HEK293 (cell line): ENCODE measurements at regions not wholly inside any gene's neighbourhood (a gene's known extent, or its start where the extent isn't known, plus 50 kb on each side); places are given as distances from the start of the nearest gene placed in this dataset.

ENCODE experiments used
- RBAK ChIP-seq: fragments of 450-650 bp; formaldehyde crosslinking; IDR thresholded peaks from 2 replicates; pipeline ENCODE4 v1.5.1; 2016; ENCODE audit warnings: missing biosample characterization, missing genetic modification characterization
- ZBTB1 ChIP-seq: fragments of 450-650 bp; formaldehyde crosslinking; IDR thresholded peaks from 2 replicates; pipeline ENCODE4 v1.5.1; 2016; ENCODE audit warnings: missing biosample characterization, missing genetic modification characterization
- ZFP3 ChIP-seq: fragments of 450-650 bp; formaldehyde crosslinking; IDR thresholded peaks from 2 replicates; pipeline ENCODE4 v1.5.1; 2016; ENCODE audit warnings: low read depth, missing biosample characterization, missing genetic modification characterization
- ZNF16 ChIP-seq: fragments of 450-650 bp; formaldehyde crosslinking; IDR thresholded peaks from 2 replicates; pipeline ENCODE4 v1.5.1; 2016; ENCODE audit warnings: low read depth, missing biosample characterization, missing genetic modification characterization
- ZNF23 ChIP-seq: fragments of 450-650 bp; formaldehyde crosslinking; IDR thresholded peaks from 2 replicates; pipeline ENCODE4 v1.5.1; 2016; ENCODE audit warnings: missing biosample characterization, missing genetic modification characterization, borderline replicate concordance
- ZNF549 ChIP-seq: fragments of 450-650 bp; IDR thresholded peaks from 2 replicates; pipeline ENCODE4 v1.5.1; 2018; ENCODE audit warnings: missing biosample characterization, missing genetic modification characterization, mild to moderate bottlenecking, inconsistent platforms, moderate library complexity
- TF ChIP-seq, protein P1 (sequence below): fragments of 450-650 bp; formaldehyde crosslinking; IDR thresholded peaks from 2 replicates; pipeline ENCODE4 v1.5.1; 2016; ENCODE audit warnings: missing biosample characterization, missing genetic modification characterization
- TF ChIP-seq, protein P2 (sequence below): fragments of 450-650 bp; formaldehyde crosslinking; IDR thresholded peaks from 2 replicates; pipeline ENCODE4 v1.5.1; 2017; ENCODE audit warnings: missing biosample characterization, missing genetic modification characterization

DNA sequence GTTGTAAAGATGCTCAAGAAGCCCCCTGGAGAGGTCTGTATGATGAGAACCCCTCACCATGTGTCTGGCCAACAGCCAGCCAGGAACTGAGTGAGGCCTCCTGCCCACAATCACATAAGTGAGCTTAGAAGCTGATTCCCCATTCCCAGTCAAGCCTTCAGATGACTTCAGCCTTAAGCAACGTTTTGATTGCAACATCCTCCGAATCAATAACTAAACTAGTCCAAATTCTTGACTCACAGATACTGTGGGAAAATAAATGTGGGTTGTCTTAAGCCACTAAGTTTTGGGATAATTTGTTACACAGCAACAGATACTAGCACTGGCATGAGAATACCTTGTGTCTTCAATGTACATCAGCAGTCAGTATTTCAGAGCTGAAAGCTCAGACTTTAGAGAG lies 54.5 kb upstream of the HS3ST4 start:
- TF ChIP-seq, protein P1, sequence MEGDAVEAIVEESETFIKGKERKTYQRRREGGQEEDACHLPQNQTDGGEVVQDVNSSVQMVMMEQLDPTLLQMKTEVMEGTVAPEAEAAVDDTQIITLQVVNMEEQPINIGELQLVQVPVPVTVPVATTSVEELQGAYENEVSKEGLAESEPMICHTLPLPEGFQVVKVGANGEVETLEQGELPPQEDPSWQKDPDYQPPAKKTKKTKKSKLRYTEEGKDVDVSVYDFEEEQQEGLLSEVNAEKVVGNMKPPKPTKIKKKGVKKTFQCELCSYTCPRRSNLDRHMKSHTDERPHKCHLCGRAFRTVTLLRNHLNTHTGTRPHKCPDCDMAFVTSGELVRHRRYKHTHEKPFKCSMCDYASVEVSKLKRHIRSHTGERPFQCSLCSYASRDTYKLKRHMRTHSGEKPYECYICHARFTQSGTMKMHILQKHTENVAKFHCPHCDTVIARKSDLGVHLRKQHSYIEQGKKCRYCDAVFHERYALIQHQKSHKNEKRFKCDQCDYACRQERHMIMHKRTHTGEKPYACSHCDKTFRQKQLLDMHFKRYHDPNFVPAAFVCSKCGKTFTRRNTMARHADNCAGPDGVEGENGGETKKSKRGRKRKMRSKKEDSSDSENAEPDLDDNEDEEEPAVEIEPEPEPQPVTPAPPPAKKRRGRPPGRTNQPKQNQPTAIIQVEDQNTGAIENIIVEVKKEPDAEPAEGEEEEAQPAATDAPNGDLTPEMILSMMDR (tag by site-specific recombination): no peak
- TF ChIP-seq ZNF23 (tag by site-specific recombination): no peak
- TF ChIP-seq ZFP3: no peak
- no peak for TF ChIP-seq ZNF16
- no peak for TF ChIP-seq RBAK (tag by site-specific recombination)
- TF ChIP-seq ZBTB1 (tag by site-specific recombination): no peak
- no peak for TF ChIP-seq ZNF549 (tag by site-specific recombination)
- TF ChIP-seq, protein P2, sequence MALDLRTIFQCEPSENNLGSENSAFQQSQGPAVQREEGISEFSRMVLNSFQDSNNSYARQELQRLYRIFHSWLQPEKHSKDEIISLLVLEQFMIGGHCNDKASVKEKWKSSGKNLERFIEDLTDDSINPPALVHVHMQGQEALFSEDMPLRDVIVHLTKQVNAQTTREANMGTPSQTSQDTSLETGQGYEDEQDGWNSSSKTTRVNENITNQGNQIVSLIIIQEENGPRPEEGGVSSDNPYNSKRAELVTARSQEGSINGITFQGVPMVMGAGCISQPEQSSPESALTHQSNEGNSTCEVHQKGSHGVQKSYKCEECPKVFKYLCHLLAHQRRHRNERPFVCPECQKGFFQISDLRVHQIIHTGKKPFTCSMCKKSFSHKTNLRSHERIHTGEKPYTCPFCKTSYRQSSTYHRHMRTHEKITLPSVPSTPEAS: no peak
